Glutamatergic neuron (in vitro differentiated cells): ENCODE measurements at regions not wholly inside any gene's neighbourhood (a gene's known extent, or its start where the extent isn't known, plus 50 kb on each side); places are given as distances from the start of the nearest gene placed in this dataset.

Experiments used
- DNase-seq: peaks from one replicate; pipeline ENCODE4 v3.0.0; 2022
- H3K27ac Mint-ChIP-seq: one replicate; pipeline ENCODE4 v1.8.0; 2020; ENCODE audit warnings: mild to moderate bottlenecking, mixed read lengths, inconsistent platforms; ENCODE audit not compliant: unreplicated experiment
- H3K27me3 Mint-ChIP-seq: one replicate; pipeline ENCODE4 v1.8.0; 2020; ENCODE audit warnings: mild to moderate bottlenecking, moderate library complexity, mixed read lengths, inconsistent platforms; ENCODE audit not compliant: unreplicated experiment
- H3K36me3 Mint-ChIP-seq: one replicate; pipeline ENCODE4 v1.8.0; 2020; ENCODE audit warnings: mild to moderate bottlenecking, mixed read lengths, inconsistent platforms; ENCODE audit not compliant: unreplicated experiment
- H3K4me1 Mint-ChIP-seq: one replicate; pipeline ENCODE4 v1.8.0; 2020; ENCODE audit warnings: mild to moderate bottlenecking, low read depth, mixed read lengths, inconsistent platforms; ENCODE audit not compliant: unreplicated experiment
- H3K4me3 Mint-ChIP-seq: one replicate; pipeline ENCODE4 v1.8.0; 2020; ENCODE audit warnings: mild to moderate bottlenecking, mixed read lengths, inconsistent platforms; ENCODE audit not compliant: unreplicated experiment
- H3K9me3 Mint-ChIP-seq: one replicate; pipeline ENCODE4 v1.8.0; 2020; ENCODE audit warnings: mild to moderate bottlenecking, moderate library complexity, mixed read lengths, inconsistent platforms; ENCODE audit not compliant: unreplicated experiment
- CTCF ChIP-seq: fragments of 200-600 bp; sonication (generic); IDR thresholded peaks from one replicate; pipeline ENCODE4 v1.5.0; 2021; ENCODE audit not compliant: partially characterized antibody, unreplicated experiment

GRCh38 chr7:85699482-85699881 is 512.6 kb upstream of the SEMA3D start:
- Mint-ChIP-seq H3K4me3 (no peak overlapping the region), H3K27ac (no peak overlapping the region), H3K27me3 (no peaks in the 10 kb centered on the region), H3K36me3 (no peaks in the 10 kb centered on the region), H3K9me3 (no peaks in the 10 kb centered on the region), H3K4me1 (no peaks in the 10 kb centered on the region)
- TF ChIP-seq CTCF = no peak
- no peak for DNase-seq

GRCh38 chr7:85695533-85695932 is 508.7 kb upstream of the SEMA3D start:
- Mint-ChIP-seq H3K36me3 (no peaks in the 10 kb centered on the region), H3K9me3 (no peaks in the 10 kb centered on the region), H3K4me1 (no peaks in the 10 kb centered on the region), H3K4me3 (no peak overlapping the region), H3K27ac (no peak overlapping the region), H3K27me3 (no peaks in the 10 kb centered on the region)
- DNase-seq = no peak
- TF ChIP-seq CTCF = no peak

- Mint-ChIP-seq H3K4me1 (no peaks in the 10 kb centered on the region), H3K27ac (no peak overlapping the region), H3K4me3 (no peak overlapping the region), H3K27me3 (no peaks in the 10 kb centered on the region), H3K9me3 (no peaks in the 10 kb centered on the region), H3K36me3 (no peaks in the 10 kb centered on the region)
- no peak for TF ChIP-seq CTCF
- DNase-seq = no peak
Observed at GRCh38 chr7:85695041-85695440, 508.2 kb upstream of the SEMA3D start.

- Mint-ChIP-seq H3K4me1 (peaks cover 2% of the 10 kb centered on the region), H3K27me3 (no peaks in the 10 kb centered on the region), H3K4me3 (no peak overlapping the region), H3K9me3 (no peaks in the 10 kb centered on the region), H3K27ac (no peak overlapping the region), H3K36me3 (no peaks in the 10 kb centered on the region)
- no peak for TF ChIP-seq CTCF
- DNase-seq = no peak
Observed at GRCh38 chr7:85693326-85693725, 506.5 kb upstream of the SEMA3D start.

GRCh38 chr7:85688712-85689111 is 501.9 kb upstream of the SEMA3D start:
- TF ChIP-seq CTCF = no peak
- Mint-ChIP-seq H3K4me1 (peaks cover 2% of the 10 kb centered on the region), H3K27ac (no peak overlapping the region), H3K27me3 (no peaks in the 10 kb centered on the region), H3K9me3 (no peaks in the 10 kb centered on the region), H3K36me3 (peaks cover 4% of the 10 kb centered on the region), H3K4me3 (no peak overlapping the region)
- no peak for DNase-seq
